Neuron (in vitro differentiated cells): ENCODE measurements at regions not wholly inside any gene's neighbourhood (a gene's known extent, or its start where the extent isn't known, plus 50 kb on each side); places are given as distances from the start of the nearest gene placed in this dataset.

Experiments
- H2AFZ ChIP-seq: one replicate; pipeline ENCODE4 v1.6.1; 2013; ENCODE audit warnings: low read depth, mild to moderate bottlenecking, inconsistent platforms, low read length, moderate library complexity
- H3K27me3 ChIP-seq: one replicate; pipeline ENCODE4 v1.6.1; 2013; ENCODE audit warnings: low read length; ENCODE audit not compliant: insufficient read depth
- H3K36me3 ChIP-seq: one replicate; pipeline ENCODE4 v1.6.1; 2013; ENCODE audit warnings: low read length; ENCODE audit not compliant: insufficient read depth
- H3K4me1 ChIP-seq: one replicate; pipeline ENCODE4 v1.6.1; 2013; ENCODE audit warnings: low read length; ENCODE audit not compliant: insufficient read depth
- H3K4me3 ChIP-seq: 2 replicates; pipeline ENCODE4 v1.5.1; 2013; ENCODE audit warnings: mild to moderate bottlenecking, low read length, moderate library complexity
- H3K9me3 ChIP-seq: one replicate; pipeline ENCODE4 v1.6.1; 2013; ENCODE audit warnings: low read length

DNA sequence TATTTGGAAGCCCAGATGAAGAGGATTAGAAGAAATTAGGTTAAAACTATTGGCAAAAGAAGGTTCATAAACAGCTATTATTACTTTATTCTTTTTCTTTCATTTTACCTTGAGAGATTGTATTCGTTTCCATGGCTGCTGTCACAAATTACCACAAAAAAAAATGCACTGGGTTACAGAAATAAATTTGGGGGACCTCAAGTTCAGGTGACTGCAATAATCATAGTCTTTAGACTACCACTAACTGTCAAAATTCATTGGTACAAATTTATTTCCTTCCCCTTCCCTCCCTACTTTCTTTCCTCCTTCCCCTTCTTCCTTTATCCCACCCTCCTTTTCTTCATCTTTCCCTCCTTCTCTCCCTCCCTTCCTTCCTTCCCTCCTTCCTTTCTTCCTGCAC lies 217.8 kb upstream of the PIK3C3 start:
- Histone ChIP-seq H3K27me3 (no peaks in the 10 kb centered on the region), H3K4me1 (no peaks in the 10 kb centered on the region), H3K36me3 (no peaks in the 10 kb centered on the region), H3K9me3 (no peaks in the 10 kb centered on the region), H3K4me3 (no peak overlapping the region), H2AFZ (no peak overlapping the region)

- Histone ChIP-seq H3K4me1 (no peaks in the 10 kb centered on the region), H2AFZ (no peak overlapping the region), H3K4me3 (no peak overlapping the region), H3K9me3 (no peaks in the 10 kb centered on the region), H3K36me3 (no peaks in the 10 kb centered on the region), H3K27me3 (no peaks in the 10 kb centered on the region)
These were observed 220.1 kb upstream of the PIK3C3 start for GRCh38 chr18:41734917-41735316.

- no peaks in the 10 kb centered on the region for H3K27me3 ChIP-seq
- H2AFZ ChIP-seq: no peak overlapping the region
- no peaks in the 10 kb centered on the region for H3K4me1 ChIP-seq
- H3K9me3 ChIP-seq: no peaks in the 10 kb centered on the region
- no peaks in the 10 kb centered on the region for H3K36me3 ChIP-seq
- no peak overlapping the region for H3K4me3 ChIP-seq
These were observed 222.7 kb upstream of the PIK3C3 start for GRCh38 chr18:41732356-41732755.

GRCh38 chr18:41731884-41732283 lies 223.2 kb upstream of the PIK3C3 start:
- Histone ChIP-seq H3K36me3 (no peaks in the 10 kb centered on the region), H3K4me1 (no peaks in the 10 kb centered on the region)

GRCh38 chr18:41724195-41724594 lies 230.8 kb upstream of the PIK3C3 start:
- Histone ChIP-seq H3K4me3 (no peak overlapping the region), H3K27me3 (no peaks in the 10 kb centered on the region), H3K4me1 (peaks cover 7% of the 10 kb centered on the region), H2AFZ (no peak overlapping the region), H3K36me3 (no peaks in the 10 kb centered on the region), H3K9me3 (no peaks in the 10 kb centered on the region)

More at GRCh38 chr18:41731884-41732283, 223.2 kb upstream of the PIK3C3 start:
- H3K27me3 ChIP-seq: no peaks in the 10 kb centered on the region
- H2AFZ ChIP-seq: no peak overlapping the region
- H3K9me3 ChIP-seq: no peaks in the 10 kb centered on the region
- no peak overlapping the region for H3K4me3 ChIP-seq

GRCh38 chr18:41721103-41721790 lies 233.8 kb upstream of the PIK3C3 start:
- peaks cover 7% of the 10 kb centered on the region for H3K4me1 ChIP-seq

DNA sequence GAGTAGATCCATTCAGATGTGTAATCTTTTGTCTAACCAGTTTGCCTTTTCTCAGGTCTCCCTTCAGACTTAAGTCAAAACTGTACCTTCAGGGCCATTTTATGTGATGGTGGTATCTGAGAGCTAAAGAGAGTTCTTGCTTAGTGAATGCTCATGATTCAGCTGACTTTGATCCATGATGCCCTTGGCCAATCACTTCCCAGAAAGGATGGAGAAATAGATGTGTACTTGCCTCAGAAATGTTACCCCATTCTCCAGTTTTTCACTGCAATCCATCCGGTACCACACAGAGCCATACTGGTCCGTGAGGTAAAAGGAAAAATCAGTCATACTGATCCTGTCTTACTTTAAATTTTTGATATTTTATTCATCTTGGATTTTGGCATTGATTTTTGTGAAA lies 234.8 kb upstream of the PIK3C3 start:
- peaks cover 9% of the 10 kb centered on the region for H3K4me1 ChIP-seq
- H3K27me3 ChIP-seq: no peaks in the 10 kb centered on the region
- no peak overlapping the region for H2AFZ ChIP-seq
- H3K9me3 ChIP-seq: no peaks in the 10 kb centered on the region
- no peaks in the 10 kb centered on the region for H3K36me3 ChIP-seq
- no peak overlapping the region for H3K4me3 ChIP-seq

More at GRCh38 chr18:41721103-41721790, 233.8 kb upstream of the PIK3C3 start:
- H3K9me3 ChIP-seq: no peaks in the 10 kb centered on the region
- H3K36me3 ChIP-seq: no peaks in the 10 kb centered on the region
- no peak overlapping the region for H3K4me3 ChIP-seq
- H2AFZ ChIP-seq: peak overlapping the region; percentile 31
- H3K27me3 ChIP-seq: no peaks in the 10 kb centered on the region

- Histone ChIP-seq H3K4me3 (no peak overlapping the region), H3K9me3 (no peaks in the 10 kb centered on the region), H3K36me3 (no peaks in the 10 kb centered on the region), H2AFZ (no peak overlapping the region), H3K27me3 (no peaks in the 10 kb centered on the region), H3K4me1 (peaks cover 12% of the 10 kb centered on the region)
These were observed 235.2 kb upstream of the PIK3C3 start for GRCh38 chr18:41719808-41720207.

GRCh38 chr18:41714872-41715271 lies 240.2 kb upstream of the PIK3C3 start:
- no peaks in the 10 kb centered on the region for H3K9me3 ChIP-seq
- no peaks in the 10 kb centered on the region for H3K27me3 ChIP-seq

GRCh38 chr18:41713969-41714825 lies 240.8 kb upstream of the PIK3C3 start:
- H3K4me3 ChIP-seq: no peak overlapping the region
- H3K36me3 ChIP-seq: no peaks in the 10 kb centered on the region
- peaks cover 17% of the 10 kb centered on the region for H3K4me1 ChIP-seq
- no peaks in the 10 kb centered on the region for H3K9me3 ChIP-seq
- no peaks in the 10 kb centered on the region for H3K27me3 ChIP-seq
- no peak overlapping the region for H2AFZ ChIP-seq

More at GRCh38 chr18:41714872-41715271, 240.2 kb upstream of the PIK3C3 start:
- Histone ChIP-seq H2AFZ (no peak overlapping the region), H3K36me3 (no peaks in the 10 kb centered on the region), H3K4me3 (no peak overlapping the region), H3K4me1 (peaks cover 17% of the 10 kb centered on the region)

DNA sequence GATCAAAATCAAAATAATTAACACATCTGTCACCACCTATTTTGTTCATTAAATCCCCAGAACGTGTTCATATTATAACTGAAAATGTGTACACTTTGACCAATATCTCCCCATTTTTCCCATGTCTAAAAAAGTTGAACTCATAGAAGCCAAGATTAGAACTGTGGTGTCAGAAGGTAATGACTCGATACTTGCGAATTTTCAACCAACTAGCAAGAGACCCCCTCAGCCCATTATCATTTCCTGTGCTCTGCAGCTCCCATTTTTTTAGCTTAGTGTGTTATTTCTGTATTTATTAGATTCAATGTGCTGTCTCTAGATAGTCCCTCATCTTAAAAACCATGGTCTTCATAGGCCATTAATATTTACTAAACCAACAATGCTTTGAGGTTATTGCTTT lies 248.7 kb upstream of the PIK3C3 start:
- no peaks in the 10 kb centered on the region for H3K27me3 ChIP-seq

DNA sequence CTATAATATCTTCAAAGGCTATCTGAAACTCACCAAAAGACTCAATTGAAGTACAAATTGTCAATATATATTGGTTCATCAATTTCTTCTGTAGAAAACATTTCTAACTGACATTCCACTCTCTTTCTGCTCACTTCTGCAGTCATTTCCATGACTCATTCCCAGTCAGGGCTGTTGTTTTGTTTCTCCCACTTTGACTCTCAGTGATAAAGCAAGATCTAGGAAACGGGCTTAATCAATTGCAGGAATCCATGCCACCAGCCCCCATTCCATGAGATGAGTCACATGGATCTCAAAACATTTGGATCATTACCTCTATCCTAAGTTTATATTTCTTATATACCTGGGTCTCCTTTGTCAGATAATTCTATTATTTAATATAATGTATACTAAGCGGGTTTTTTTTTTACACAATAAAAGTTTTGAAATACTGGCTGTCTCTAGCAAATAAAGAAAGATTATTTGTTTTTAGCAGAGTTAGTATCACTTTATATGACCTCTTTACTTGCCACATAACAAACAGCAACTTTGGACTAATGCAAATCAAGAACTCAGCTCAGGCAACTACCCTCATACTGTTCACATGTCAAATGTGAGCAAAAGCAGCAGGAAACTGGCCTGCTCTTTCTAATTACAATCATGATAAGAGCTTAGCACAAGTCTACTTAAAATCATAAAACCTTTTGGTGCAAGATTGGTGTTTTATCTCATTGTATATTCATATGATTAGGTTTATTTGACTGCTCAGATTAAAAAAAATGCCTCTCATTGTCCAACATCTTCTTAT lies 251.1 kb upstream of the PIK3C3 start:
- Histone ChIP-seq H3K4me3 (no peak overlapping the region), H3K36me3 (no peaks in the 10 kb centered on the region), H3K4me1 (peaks cover 22% of the 10 kb centered on the region), H3K27me3 (no peaks in the 10 kb centered on the region), H3K9me3 (no peaks in the 10 kb centered on the region), H2AFZ (no peak overlapping the region)

More for the DNA sequence above, 248.7 kb upstream of the PIK3C3 start:
- H3K4me1 ChIP-seq: peaks cover 22% of the 10 kb centered on the region
- H2AFZ ChIP-seq: no peak overlapping the region
- no peaks in the 10 kb centered on the region for H3K36me3 ChIP-seq
- H3K9me3 ChIP-seq: no peaks in the 10 kb centered on the region
- no peak overlapping the region for H3K4me3 ChIP-seq

DNA sequence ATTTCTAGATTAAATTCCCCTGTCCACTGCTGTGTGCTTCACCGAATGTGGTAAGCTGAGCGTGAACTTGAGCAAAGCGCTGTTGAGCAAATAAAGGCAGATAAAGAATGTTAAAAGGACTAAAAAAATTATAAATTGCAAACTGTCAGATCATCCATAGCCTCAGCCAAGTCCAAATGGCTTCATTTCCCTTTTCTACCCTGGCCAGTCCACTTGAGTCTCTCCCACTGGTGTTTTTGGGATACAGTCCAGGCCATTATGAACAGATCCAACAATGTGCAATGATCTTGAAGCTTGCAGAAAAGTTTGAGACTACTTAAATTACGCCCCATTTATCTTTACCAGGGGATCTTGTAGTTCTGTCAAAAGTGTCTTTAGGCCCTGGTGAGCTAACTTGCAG lies 254.6 kb upstream of the PIK3C3 start:
- no peaks in the 10 kb centered on the region for H3K36me3 ChIP-seq
- no peak overlapping the region for H2AFZ ChIP-seq
- no peak overlapping the region for H3K4me3 ChIP-seq
- H3K27me3 ChIP-seq: no peaks in the 10 kb centered on the region
- H3K9me3 ChIP-seq: no peaks in the 10 kb centered on the region
- H3K4me1 ChIP-seq: peaks cover 22% of the 10 kb centered on the region
